CD4-positive, alpha-beta T cell treated with Interleukin-15 for 1 hour (primary cell): ENCODE measurements at regions not wholly inside any gene's neighbourhood (a gene's known extent, or its start where the extent isn't known, plus 50 kb on each side); places are given as distances from the start of the nearest gene placed in this dataset.
"Not testable (repeated sequence)": the region's sequence is repeated elsewhere in the genome, so short reads cannot be mapped to it uniquely, and the experiment has no call there.

ENCODE experiments used
- DNase-seq: peaks from one replicate; pipeline ENCODE4 v3.0.0-alpha.2; 2020

DNA sequence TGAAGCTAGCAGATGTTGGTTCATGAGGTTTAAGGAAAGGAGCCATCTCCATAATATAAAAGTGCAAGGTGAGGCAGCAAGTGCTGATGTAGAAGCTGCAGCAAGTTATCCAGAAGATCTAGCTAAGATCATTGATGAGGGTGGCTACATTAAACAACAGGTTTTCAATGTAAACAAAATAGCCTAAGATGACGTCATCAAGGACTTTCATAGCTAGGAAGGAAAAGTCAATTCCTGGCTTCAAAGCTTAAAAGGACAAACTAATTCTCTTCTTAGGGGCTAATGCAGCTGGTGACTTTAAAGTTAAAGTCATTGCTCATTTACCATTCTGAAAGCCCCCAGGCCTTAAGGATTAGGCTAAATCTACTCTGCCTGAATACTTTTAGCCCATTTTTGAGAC, 141.9 kb downstream of the MID1IP1 start:
- no peak for DNase-seq

DNA sequence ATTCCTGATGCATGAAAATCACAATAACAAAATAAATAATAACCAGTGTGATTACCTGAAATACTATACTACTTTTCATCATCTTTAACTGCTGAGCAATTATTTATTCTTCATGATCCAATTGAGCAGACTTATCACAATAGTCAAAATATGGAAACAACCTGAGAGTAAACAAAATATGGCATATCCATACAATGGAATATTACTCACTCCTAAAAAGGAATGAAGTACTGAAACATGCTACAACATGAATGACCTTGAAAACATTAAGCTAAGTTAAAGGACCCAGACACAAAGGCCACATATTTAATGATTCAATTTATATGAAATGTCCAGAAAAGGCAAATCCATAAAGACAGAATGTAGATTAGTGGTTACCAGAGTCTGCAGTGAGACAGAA, 146.8 kb downstream of the MID1IP1 start:
- DNase-seq, result no peak

DNA sequence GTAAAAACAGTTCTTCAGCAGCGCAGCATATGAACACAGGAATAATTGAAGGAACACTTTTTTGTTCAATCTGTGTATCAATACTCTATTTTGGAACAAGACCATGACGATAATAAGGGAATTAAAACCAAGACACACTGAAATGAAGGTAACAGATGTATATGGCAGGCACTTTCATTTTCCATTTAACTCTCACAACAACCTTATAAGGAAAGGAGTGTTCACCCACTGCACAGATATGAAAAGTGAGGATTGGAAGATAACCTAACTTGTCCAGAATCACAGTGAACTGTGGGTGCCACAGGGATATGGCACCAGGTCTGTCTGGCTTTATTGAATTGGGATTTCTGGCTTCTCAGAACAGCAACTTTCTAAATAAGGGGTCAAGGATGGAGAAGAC, 153.3 kb downstream of the MID1IP1 start:
- DNase-seq, result no peak

DNA sequence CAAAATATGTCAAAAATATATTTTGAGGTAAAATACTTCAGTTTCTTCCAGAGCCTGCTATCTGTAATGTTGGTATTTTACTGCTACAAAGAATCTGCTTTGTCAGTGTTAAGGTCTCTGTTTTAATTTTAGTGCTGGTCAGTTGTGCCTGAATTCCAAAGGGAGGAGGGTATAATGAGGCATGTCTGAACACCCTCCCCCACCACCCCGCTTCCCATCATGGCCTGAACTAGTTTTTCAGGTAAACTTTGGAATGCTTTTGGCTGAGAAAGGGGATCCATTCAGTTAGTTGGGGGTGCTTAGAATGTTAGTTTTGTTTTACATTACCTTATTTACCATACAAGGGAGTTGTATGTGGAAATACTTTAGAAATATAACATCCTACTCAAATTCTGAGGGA, 158.5 kb downstream of the MID1IP1 start:
- DNase-seq, result no peak

DNA sequence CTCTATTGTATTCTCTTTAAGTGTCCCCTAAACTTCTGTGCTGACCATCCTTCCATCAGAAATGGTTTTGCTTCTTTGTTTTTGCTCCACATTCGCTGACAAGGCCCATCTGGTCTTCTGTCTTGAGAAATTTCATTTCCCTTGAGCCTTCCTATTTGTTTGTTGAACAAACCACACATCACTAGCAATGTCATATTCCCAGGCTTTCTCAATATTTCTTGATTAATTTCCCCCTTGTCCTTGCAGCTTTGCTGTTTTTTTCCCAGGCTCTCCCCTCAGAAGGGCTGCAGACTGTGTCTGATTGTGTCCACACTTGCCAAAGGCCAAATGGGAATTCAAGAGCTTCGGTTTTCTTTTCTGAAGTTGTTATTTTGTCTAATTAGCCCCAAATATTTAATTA, 158.9 kb downstream of the MID1IP1 start:
- no peak for DNase-seq

DNA sequence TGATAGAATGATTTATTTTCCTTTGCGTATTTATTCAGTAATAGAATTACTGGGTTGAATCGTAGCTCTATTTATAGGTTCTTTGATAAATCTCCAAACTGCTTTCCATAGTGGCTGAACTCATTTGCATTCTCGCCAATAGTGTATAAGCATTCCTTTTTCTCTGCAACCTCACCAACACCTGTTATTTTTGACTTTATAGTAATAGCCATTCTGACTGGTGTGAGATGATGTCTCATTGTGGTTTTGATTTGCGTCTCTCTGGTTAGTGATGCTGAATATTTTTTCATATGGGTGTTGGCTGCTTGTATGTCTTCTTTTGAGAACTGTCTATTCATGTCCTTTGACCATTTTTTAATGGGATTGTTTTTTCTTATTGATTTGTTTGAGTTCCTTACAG, 160.7 kb downstream of the MID1IP1 start:
- no peak for DNase-seq

DNA sequence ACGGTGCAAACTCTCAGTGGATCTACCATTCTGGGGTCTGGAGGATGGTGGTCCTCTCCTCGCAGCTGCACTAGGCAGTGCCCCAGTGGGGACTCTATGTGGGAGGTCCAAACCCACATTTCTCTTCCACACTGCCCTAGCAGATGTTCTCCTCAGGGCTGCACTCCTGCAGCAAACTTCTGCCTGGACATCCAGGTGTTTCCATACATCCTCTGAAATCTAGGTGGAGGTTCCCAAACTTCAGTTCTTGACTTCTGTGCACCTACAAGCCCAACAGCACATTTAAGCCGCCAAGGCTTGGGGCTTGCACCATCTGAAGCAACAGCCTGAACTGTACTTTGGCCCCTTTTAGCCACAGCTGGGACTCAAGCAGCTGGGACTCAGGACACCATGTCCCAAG, 162.0 kb downstream of the MID1IP1 start:
- DNase-seq, result not testable (repeated sequence)

DNA sequence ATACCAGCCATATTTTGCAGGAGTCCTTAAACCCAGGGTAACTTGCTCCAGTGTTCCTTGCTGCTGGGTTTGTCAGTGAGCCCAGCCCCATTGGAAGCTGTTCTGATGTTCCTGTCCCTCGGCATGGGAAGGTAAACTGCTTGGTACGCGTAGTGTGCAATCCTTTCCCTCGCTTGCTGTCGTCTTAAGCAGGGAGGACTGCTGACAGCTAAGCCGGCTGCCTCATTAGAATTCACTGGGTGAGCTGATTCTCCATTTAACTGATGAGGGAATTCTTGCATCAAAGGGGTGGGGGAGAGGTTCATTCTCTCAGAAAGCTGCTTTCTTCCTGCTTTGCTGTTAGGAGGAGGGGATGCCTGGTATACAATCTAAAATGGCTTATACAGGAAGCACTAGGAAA, 164.6 kb downstream of the MID1IP1 start:
- no peak for DNase-seq

DNA sequence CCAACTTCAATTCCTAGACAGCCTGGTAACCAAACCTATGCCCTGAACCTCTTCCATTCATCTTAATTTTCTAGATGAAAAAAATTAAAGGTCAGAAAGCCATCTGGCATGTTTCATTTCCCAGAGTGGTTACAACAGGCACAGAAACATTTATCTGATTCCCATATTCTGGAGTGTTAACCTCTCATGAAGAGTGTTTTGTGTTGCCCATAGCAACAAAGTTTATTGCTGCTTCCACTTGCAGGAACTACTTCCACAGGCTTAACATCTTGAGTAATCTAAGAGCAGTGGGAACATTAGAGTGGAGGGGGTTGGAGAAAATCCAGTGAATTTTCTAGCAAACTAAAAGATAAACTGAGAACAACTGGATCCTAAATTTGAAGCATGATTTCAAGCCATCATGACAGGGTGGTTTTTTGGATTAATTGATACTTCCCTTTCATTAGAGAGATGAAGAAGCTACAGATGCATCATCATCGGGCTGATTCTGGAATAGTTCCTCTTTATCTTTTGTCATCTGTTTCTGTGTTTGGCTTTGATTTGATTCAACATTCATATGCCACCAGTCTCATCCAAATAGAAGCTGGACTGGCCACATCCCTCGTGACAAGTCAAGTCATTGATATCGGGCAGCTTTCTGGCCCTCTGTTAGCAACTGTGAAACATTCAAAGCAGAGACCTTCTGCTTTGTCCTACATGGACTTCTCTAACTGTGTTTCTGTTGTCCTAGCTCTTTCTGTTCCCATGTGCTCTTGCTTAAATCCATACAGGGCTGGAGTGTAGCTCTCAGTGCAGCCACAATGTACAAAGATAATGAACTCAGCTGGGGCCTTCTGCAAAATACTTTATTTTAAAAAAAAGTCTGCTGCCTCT, 167.3 kb downstream of the MID1IP1 start:
- no peak for DNase-seq

DNA sequence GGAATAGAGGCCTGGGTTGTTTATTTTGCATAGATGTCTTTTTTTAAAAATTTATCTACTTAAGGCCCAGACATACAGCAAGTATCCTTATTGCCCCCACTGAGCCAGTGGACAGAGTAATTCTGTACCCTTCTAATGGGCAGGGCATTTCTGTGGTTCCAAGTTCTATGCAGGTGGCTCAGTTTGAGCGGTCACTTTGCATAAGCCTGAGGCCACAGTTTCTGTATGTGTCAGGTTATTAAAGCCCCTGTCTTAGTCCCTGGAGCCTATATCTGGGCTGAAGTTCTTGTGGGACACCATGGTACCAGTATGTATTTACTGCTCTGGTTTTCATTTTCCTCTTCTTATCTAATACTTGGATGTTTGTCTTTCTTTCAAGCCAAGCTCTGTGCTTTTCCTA, 168.8 kb downstream of the MID1IP1 start:
- DNase-seq, result no peak

DNA sequence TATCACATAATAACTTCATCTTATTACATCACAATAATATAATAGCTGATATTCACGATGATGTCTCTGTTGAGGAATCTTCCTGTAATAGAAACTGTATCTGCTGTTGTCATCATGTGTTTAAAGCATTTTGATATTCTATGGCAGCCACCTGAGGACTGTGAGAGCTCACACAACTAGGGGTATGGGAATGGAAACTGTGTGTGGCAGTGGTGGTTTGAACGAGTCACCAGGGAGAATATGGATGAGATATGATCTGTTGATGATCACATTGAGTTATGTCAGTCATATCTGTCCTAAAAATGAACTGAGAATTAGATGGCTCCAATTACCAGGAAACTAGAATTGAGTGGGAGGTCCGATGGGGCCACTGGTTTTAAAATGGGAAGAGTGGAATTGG, 169.6 kb downstream of the MID1IP1 start:
- no peak for DNase-seq

DNA sequence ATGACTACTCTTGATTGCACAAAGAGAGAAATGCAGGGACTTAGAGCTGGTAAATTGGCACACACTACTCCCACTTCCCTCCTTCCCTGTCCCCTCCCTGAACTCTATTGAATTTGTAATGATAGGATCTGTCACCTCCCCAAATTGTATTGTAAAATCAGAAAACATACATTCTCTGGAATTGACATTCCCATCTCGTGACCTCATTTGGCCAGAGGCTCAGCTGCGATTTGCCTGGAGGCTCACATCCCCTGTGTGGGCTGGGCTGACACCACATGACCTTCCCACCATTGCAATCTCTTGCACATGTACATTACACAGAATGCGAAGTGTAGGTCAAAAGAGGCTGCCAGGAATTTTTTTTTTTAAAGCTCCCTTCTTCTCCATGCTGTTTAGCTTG, 172.1 kb downstream of the MID1IP1 start:
- DNase-seq, result no peak

DNA sequence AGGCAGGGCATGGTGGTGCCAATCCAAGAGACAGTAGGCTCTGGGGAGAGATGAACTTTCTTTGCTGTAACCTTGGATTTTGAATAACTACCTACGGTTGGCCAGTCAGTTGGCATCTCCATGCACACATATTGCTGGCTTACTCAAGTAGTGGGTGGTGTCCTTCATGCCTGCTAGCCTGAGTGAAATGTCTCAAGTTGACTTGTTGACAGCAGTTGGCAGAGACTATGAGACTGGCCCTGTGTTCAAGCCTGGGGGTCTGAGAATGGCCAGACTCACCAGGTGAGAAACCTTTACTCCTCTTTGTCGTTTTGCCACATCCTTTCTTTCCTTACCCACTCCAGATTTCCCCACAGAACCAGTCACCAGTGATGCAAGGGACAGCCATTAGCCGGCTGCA, 173.3 kb downstream of the MID1IP1 start:
- no peak for DNase-seq

DNA sequence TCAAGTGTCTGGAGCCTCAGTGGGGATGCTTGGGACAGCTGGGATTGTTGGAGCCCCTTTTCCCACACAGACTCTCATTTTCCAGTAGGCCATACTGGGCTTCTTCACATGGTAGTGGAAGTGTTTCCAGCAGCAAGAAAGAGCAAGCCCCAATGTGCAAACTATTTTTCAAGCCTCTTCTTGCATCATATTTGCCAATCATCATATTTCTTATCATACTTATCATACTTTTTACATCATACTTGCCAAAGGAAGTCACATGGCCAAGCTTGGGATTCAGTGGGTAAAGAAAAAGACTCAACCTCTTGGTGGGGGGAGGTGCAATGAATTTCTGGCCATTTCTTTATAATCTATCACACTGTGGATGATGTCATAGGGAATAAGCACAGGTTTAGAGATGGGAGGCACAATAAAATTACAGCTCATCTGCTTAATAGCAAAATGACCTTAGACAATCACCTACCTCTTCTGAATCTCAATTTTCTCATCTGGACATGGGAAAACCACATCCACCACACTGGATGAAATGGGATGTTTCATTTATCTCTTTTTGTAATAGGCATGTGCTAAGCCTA, 174.2 kb downstream of the MID1IP1 start:
- no peak for DNase-seq

DNA sequence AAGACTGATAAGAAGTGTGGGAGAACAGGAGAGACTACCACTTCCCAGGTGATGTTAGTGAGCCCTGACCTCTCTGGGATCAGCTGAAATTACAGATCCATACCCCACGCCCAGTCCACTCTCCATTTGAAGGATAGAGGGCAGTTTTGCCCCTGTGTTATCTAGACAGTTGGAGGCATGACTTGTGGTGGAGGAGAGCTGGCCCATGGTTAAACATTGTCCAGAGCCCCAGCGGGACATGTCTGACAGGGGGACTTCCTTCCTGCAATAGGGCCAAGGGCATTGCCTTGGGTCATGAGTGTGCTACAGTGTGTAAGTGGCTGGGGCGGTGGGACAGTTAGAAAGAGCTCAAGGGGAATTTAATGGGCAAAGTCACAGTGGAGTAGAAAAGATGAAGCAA, 181.1 kb downstream of the MID1IP1 start:
- no peak for DNase-seq

DNA sequence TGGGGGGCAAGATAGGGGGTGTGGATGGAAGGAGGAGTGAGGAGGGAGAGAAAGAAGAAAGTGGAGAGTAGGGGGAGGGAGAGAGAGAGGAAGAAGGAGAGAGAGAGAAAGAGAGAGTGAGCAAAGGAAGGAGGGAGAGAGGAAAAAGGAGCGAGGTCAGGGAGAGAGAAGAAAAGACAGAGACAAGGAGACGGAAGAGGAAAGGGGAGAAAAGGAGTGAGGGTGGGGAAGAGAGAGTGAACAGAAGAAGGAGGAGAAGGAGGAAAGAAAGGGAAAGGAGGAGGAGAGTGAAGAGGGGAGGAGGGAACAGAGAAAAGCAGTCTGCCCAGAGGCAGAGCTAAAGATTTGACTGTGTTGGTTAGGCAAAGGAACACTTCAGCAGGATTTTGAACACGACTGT, 181.6 kb downstream of the MID1IP1 start:
- DNase-seq, result no peak

DNA sequence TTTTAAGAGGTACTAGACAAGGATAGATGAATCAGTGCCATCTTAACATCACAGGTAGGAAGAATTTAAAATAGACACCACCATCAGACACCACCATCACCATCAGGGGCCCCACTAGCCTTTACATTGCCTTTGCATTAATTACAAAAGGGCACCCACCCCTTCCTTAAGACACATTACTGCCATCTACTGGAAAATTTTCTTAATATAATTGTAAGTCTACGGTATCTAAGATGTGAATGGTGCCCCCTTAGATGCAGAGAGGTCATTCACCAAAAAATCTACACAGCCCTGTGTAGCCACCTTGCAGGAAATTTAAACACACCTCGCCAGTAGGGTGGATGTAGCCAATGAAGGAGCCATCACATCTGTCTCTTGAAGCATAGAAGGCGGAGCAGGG, 184.1 kb downstream of the MID1IP1 start:
- DNase-seq, result no peak

DNA sequence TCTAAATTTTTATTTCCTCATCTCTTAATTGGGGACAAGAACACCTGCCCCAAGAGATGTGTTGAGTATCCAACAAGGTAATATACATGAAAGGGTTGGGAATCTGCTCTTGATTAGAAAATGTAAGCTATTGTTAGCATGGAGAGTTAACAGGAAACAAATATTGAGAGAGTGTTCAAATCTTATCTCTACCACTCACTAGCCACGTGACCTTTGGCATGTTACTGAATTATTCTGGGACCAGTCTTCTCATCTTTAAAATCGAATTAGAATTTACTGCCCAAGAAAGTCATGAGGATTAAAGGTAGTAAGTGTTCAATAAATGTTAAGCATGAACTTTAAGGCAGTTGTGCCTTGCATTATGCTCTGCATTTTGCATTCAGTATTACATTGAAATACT, 184.7 kb downstream of the MID1IP1 start:
- no peak for DNase-seq

DNA sequence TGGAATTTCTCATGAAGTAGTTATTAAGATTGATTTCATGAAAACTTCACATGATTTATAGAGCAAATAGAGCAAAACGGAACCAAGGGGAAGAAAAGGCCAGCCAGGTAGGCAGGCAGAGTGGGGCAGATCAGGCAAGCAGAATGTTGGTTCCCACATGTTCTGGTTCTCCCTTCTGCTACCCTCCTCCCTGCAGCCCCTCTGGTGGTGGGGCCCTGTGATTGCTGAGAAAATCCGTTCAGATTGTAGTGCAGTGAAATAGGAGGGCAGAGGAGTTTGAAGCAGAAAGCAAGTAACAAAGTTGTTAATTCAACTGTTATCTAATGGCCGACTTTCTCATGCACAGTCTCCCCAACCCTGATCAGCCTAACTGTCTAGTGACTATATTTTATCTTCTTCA, 185.3 kb downstream of the MID1IP1 start:
- DNase-seq, result no peak

DNA sequence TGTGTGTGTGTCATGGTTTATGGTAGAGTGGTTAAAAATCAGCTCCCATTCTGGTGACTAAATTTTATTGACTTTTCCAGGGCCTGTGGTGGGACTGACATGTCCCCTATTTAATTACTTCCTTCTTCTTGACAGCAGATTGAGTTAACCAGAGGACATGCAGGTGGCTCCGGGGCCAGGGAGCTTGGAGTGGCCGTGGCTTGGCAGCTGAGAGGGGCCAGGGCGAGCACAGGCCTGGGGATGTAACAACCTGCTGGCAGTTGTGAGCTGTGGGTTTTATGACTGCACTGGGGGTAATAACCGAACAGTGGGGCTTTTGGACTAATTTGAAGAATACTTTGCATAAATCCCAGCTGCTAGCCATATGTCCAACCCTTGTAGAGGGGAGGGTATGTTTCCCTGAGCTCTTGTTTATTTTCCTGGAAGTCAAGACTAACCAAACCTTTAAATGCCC, 186.0 kb downstream of the MID1IP1 start:
- no peak for DNase-seq

DNA sequence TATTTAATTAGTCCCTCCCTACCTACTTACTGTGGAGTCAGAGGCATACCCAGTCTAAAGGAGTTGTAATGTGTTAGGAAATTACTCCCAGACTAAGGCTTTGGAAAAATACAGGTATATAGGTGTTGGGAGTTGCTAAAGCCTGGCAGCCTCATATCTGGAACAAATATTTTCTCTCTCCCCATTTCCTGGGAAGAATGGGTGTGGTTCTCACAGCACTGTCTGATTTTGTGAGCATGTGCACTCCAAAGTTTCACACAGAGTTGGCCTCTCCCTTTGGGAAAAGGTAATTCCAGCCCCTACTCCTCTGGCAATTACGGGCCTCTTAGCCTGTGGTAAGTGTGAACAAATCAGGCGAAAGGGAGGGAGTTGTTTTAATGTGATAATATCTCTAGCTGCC, 187.0 kb downstream of the MID1IP1 start:
- DNase-seq, result no peak

DNA sequence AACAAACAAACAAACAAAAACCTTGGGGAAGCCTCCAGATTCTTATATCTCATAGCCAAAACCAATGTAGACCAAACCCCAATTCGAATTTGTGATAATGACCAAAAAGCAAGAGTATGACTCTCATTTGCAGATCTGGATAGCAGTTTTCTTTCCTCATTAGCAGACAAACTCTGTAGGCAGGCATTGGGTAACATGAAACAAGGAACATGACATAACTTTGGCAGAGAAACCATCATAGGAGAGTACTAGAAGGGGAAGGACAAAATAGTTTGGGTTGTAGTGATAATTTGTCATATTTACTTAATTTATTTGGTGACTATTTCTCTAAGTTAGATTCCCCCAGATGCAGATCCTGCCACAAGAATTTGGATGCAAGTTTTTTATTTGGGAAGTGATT, 187.8 kb downstream of the MID1IP1 start:
- DNase-seq, result no peak

DNA sequence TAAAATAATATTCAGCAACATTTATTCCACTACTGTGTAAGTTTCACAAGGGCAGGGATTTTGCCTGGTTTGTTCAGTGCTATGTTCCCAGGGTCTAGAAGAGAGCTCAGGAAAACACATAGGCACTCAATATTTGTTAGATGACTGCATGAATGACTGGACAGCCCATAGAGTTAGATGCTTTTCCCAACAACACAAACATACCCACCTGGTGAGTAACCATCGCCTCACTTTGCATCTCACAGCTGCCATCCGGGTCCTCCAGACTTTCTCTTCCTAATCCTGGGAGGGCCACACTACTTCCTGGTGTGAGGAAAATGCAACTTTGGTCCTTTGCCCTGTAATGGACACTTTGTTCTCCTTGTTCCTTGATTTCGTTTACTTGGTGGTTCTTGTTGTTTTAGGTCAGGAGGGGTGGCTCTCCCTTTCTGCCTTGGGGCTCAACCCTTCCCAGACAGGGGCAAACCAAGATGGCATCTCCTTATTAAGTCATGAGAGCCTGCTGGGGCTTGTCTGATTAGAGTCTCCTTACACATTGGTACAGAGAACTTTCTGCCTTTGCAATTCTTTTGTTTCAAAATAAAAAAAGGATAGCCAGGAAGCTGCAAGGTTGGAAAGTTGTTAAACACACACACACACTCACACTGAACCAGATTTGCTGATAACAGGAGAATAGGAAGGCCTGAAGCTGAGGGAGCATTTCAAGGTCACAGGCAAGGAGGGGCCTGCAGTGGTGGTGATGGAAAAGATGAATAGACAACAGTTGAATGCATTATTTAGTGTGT, 190.6 kb downstream of the MID1IP1 start:
- DNase-seq, result no peak
